ENCODE measurements at regions not wholly inside any gene's neighbourhood (a gene's known extent, or its start where the extent isn't known, plus 50 kb on each side); places are given as distances from the start of the nearest gene placed in this dataset.

DNA sequence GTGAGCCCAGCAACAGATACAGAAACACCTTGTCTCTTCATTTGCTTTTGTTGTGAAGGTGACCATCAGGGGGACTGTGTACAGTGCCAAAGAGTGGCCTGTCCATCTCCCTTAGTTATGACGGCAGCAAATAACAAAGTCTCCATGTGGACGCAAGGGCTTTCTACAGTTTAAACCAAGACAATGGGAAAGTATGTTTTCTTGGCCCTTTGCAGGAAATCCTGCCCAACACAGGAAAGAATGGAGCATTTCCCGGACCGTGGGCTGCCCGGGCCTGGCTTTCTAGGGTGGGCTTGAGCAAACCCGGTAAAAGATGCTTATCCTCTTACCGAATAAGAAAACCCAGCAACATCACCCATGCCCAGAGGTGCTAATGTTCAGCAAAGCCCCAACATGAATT lies 87.3 kb downstream of the ZBTB18 start:
- TF ChIP-seq, protein P1, sequence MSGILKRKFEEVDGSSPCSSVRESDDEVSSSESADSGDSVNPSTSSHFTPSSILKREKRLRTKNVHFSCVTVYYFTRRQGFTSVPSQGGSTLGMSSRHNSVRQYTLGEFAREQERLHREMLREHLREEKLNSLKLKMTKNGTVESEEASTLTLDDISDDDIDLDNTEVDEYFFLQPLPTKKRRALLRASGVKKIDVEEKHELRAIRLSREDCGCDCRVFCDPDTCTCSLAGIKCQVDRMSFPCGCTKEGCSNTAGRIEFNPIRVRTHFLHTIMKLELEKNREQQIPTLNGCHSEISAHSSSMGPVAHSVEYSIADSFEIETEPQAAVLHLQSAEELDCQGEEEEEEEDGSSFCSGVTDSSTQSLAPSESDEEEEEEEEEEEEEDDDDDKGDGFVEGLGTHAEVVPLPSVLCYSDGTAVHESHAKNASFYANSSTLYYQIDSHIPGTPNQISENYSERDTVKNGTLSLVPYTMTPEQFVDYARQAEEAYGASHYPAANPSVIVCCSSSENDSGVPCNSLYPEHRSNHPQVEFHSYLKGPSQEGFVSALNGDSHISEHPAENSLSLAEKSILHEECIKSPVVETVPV (CRISPR knock-in tag; IDR thresholded peaks at IDR 0.05) = no peak
- TF ChIP-seq ESRRG (CRISPR knock-in tag; IDR thresholded peaks at IDR 0.05) = no peak
- TF ChIP-seq, protein P2, sequence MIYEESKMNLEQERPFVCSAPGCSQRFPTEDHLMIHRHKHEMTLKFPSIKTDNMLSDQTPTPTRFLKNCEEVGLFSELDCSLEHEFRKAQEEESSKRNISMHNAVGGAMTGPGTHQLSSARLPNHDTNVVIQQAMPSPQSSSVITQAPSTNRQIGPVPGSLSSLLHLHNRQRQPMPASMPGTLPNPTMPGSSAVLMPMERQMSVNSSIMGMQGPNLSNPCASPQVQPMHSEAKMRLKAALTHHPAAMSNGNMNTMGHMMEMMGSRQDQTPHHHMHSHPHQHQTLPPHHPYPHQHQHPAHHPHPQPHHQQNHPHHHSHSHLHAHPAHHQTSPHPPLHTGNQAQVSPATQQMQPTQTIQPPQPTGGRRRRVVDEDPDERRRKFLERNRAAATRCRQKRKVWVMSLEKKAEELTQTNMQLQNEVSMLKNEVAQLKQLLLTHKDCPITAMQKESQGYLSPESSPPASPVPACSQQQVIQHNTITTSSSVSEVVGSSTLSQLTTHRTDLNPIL (CRISPR knock-in tag; IDR thresholded peaks at IDR 0.05; ENCODE audit: low read depth) = no peak
- ATAC-seq = no peak

DNA sequence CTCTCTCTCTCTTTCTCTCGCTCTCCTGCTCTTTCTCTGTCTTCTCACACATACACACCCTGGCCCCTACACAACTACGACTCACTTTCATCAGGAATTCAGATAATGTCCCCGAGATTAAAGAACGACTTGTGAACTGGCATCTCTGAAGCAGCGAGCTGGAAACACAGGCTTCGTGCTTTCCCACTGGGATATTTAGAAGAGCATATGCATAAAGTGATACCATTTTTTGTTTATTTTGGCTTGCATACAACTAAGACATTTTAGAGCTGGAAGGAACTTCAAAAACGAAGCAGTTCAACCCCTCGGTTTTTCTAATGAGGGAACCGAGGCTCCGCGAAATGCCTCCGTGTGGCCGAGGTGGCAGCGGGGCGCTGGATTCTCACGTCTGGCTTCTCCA lies 88.6 kb downstream of the ZBTB18 start:
- no peak for ATAC-seq
- TF ChIP-seq BACH2 (CRISPR knock-in tag; IDR thresholded peaks at IDR 0.05; ENCODE audit: borderline replicate concordance) = no peak
- TF ChIP-seq, protein P1 (CRISPR knock-in tag; IDR thresholded peaks at IDR 0.05) = no peak
- TF ChIP-seq TCF4 (CRISPR knock-in tag; IDR thresholded peaks at IDR 0.05; ENCODE audit: borderline replicate concordance) = no peak
- TF ChIP-seq ARNTL (CRISPR knock-in tag; IDR thresholded peaks at IDR 0.05; ENCODE audit: borderline replicate concordance, low read depth) = no peak
- TF ChIP-seq RARB (CRISPR knock-in tag; IDR thresholded peaks at IDR 0.05) = no peak

DNA sequence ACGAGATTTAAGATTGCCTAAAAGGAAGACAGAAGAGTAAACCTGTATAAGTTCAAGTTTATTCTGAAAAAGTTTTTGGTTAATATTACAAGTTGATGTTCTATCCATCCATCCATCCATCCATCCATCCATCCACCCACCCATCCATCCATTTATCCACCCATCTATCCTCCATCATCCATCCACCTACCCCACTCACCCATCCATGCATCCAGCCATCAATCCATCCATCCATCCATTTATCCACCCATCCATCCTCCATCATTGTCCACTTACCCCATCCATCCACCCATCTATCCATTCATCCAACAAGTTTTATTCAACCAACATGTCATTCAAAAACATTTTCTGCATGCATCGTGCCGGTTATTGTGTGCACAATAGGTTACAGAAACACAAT lies 89.3 kb downstream of the ZBTB18 start:
- TF ChIP-seq BACH2 (CRISPR knock-in tag; IDR thresholded peaks at IDR 0.05; ENCODE audit: borderline replicate concordance) (no peak), RARB (CRISPR knock-in tag; IDR thresholded peaks at IDR 0.05) (no peak), ISL1 (CRISPR knock-in tag; IDR thresholded peaks at IDR 0.05) (no peak), OSR1 (CRISPR knock-in tag; IDR thresholded peaks at IDR 0.05) (no peak), TOX (CRISPR knock-in tag; IDR thresholded peaks at IDR 0.05; ENCODE audit: borderline replicate concordance) (no peak), GLIS3 (CRISPR knock-in tag; IDR thresholded peaks at IDR 0.05) (no peak), SNAI2 (CRISPR knock-in tag; IDR thresholded peaks at IDR 0.05) (no peak), ZNF70 (CRISPR knock-in tag; IDR thresholded peaks at IDR 0.05) (no peak), ZNF8 (CRISPR knock-in tag; IDR thresholded peaks at IDR 0.05) (no peak), ARNTL (CRISPR knock-in tag; IDR thresholded peaks at IDR 0.05; ENCODE audit: borderline replicate concordance, low read depth) (no peak), ZFP30 (CRISPR knock-in tag; IDR thresholded peaks at IDR 0.05) (no peak), TCF4 (CRISPR knock-in tag; IDR thresholded peaks at IDR 0.05; ENCODE audit: borderline replicate concordance) (no peak), CSDC2 (CRISPR knock-in tag; IDR thresholded peaks at IDR 0.05) (no peak), PPARA (CRISPR knock-in tag; IDR thresholded peaks at IDR 0.05; ENCODE audit: borderline replicate concordance) (no peak), ESRRG (CRISPR knock-in tag; IDR thresholded peaks at IDR 0.05) (no peak)
- TF ChIP-seq, protein P3, sequence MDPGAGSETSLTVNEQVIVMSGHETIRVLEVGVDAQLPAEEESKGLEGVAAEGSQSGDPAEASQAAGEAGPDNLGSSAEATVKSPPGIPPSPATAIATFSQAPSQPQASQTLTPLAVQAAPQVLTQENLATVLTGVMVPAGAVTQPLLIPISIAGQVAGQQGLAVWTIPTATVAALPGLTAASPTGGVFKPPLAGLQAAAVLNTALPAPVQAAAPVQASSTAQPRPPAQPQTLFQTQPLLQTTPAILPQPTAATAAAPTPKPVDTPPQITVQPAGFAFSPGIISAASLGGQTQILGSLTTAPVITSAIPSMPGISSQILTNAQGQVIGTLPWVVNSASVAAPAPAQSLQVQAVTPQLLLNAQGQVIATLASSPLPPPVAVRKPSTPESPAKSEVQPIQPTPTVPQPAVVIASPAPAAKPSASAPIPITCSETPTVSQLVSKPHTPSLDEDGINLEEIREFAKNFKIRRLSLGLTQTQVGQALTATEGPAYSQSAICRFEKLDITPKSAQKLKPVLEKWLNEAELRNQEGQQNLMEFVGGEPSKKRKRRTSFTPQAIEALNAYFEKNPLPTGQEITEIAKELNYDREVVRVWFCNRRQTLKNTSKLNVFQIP (CRISPR knock-in tag; IDR thresholded peaks at IDR 0.05; ENCODE audit: borderline replicate concordance, low read depth) = no peak
- TF ChIP-seq, protein P4, sequence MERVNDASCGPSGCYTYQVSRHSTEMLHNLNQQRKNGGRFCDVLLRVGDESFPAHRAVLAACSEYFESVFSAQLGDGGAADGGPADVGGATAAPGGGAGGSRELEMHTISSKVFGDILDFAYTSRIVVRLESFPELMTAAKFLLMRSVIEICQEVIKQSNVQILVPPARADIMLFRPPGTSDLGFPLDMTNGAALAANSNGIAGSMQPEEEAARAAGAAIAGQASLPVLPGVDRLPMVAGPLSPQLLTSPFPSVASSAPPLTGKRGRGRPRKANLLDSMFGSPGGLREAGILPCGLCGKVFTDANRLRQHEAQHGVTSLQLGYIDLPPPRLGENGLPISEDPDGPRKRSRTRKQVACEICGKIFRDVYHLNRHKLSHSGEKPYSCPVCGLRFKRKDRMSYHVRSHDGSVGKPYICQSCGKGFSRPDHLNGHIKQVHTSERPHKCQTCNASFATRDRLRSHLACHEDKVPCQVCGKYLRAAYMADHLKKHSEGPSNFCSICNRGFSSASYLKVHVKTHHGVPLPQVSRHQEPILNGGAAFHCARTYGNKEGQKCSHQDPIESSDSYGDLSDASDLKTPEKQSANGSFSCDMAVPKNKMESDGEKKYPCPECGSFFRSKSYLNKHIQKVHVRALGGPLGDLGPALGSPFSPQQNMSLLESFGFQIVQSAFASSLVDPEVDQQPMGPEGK (CRISPR knock-in tag; IDR thresholded peaks at IDR 0.05; ENCODE audit: borderline replicate concordance) = no peak
- TF ChIP-seq, protein P5, sequence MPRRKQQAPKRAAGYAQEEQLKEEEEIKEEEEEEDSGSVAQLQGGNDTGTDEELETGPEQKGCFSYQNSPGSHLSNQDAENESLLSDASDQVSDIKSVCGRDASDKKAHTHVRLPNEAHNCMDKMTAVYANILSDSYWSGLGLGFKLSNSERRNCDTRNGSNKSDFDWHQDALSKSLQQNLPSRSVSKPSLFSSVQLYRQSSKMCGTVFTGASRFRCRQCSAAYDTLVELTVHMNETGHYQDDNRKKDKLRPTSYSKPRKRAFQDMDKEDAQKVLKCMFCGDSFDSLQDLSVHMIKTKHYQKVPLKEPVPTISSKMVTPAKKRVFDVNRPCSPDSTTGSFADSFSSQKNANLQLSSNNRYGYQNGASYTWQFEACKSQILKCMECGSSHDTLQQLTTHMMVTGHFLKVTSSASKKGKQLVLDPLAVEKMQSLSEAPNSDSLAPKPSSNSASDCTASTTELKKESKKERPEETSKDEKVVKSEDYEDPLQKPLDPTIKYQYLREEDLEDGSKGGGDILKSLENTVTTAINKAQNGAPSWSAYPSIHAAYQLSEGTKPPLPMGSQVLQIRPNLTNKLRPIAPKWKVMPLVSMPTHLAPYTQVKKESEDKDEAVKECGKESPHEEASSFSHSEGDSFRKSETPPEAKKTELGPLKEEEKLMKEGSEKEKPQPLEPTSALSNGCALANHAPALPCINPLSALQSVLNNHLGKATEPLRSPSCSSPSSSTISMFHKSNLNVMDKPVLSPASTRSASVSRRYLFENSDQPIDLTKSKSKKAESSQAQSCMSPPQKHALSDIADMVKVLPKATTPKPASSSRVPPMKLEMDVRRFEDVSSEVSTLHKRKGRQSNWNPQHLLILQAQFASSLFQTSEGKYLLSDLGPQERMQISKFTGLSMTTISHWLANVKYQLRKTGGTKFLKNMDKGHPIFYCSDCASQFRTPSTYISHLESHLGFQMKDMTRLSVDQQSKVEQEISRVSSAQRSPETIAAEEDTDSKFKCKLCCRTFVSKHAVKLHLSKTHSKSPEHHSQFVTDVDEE (CRISPR knock-in tag; IDR thresholded peaks at IDR 0.05) = no peak
- TF ChIP-seq, protein P1 (CRISPR knock-in tag; IDR thresholded peaks at IDR 0.05) = no peak
- TF ChIP-seq, protein P2 (CRISPR knock-in tag; IDR thresholded peaks at IDR 0.05; ENCODE audit: low read depth) = no peak
- ATAC-seq = no peak

Measured in SK-N-SH treated with all-trans-retinoic acid at 6 μM for 48 hours (cell line).